Memory B cell (primary cell): ENCODE measurements at regions not wholly inside any gene's neighbourhood (a gene's known extent, or its start where the extent isn't known, plus 50 kb on each side); places are given as distances from the start of the nearest gene placed in this dataset.

Experiments used
- ATAC-seq: fragments of 150-1000 bp; cut with Tn5 transposase; 2 replicates; pipeline ENCODE4 v1.10.0; 2021; ENCODE audit warnings: low read depth, mild to moderate bottlenecking, moderate library complexity
- DNase-seq, 2 donors: peaks; one replicate each; pipeline ENCODE4 v3.0.0; 2022; ENCODE audit warnings: low spot score in 2 of 2
- H3K27ac Mint-ChIP-seq: one replicate; pipeline ENCODE4 v1.8.0; 2022; ENCODE audit warnings: mild to moderate bottlenecking, moderate library complexity, mixed read lengths
- H3K27me3 Mint-ChIP-seq: one replicate; pipeline ENCODE4 v1.8.0; 2022; ENCODE audit warnings: mixed read lengths
- H3K36me3 Mint-ChIP-seq: one replicate; pipeline ENCODE4 v1.8.0; 2022; ENCODE audit warnings: mild to moderate bottlenecking, mixed read lengths
- H3K4me1 Mint-ChIP-seq: one replicate; pipeline ENCODE4 v1.8.0; 2022; ENCODE audit warnings: mixed read lengths
- H3K4me3 Mint-ChIP-seq: one replicate; pipeline ENCODE4 v1.8.0; 2022; ENCODE audit warnings: mild to moderate bottlenecking, moderate library complexity, mixed read lengths
- H3K9me3 Mint-ChIP-seq: one replicate; pipeline ENCODE4 v1.8.0; 2022; ENCODE audit warnings: mixed read lengths

DNA sequence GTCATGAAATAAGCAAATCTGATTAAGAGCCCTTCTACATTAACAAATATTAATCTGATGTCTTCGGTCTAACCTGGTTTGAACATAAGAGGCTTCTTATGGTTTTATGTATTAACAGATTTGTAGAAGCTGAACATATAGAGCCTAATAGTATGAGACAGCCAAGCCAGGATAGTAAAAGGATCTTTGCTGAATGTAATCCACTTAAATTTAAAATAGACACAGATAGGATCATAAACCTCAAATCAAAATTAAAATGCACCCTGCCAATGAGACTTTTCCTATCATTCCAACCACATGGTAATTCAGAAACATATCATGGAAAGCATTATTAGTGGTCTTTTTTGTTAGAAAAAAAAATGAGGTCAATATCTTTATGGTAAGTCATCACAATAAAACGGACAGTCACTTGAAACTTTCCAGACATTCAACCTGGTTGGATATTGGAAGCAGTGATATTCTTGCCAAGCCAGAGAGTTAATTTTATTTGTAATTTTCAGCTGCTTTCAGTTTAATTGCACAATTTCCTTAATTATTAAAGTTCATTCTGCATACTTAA lies 606.9 kb upstream of the SALL1 start:
- no peak for DNase-seq
- H3K36me3 Mint-ChIP-seq: no peaks in the 10 kb centered on the region
- no peak overlapping the region for H3K4me3 Mint-ChIP-seq
- H3K27ac Mint-ChIP-seq: no peak overlapping the region
- peaks cover 2% of the 10 kb centered on the region for H3K27me3 Mint-ChIP-seq
- peaks cover 1% of the 10 kb centered on the region for H3K9me3 Mint-ChIP-seq
- no peak for ATAC-seq
- H3K4me1 Mint-ChIP-seq: no peaks in the 10 kb centered on the region

DNA sequence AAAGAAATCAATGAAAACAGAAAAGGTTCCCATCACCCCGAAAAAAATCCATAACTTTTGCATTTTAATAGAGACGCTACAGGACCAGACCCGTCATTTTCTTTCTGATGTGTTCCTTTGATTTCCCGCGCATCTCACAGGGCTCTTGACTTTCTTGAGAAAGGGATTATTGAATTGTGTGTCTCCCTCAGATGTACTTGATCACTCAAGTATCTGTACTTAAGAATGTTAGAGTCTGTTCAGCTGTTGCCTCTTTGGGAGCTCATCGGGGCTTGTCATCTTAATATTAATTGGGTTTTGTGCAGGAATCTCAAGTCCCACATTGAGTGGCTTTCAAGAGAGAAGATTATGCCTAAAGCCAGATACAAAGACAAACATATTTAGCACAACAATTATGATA lies 606.4 kb upstream of the SALL1 start:
- H3K9me3 Mint-ChIP-seq: peaks cover 1% of the 10 kb centered on the region
- no peak for DNase-seq
- H3K27ac Mint-ChIP-seq: no peak overlapping the region
- no peaks in the 10 kb centered on the region for H3K36me3 Mint-ChIP-seq
- peaks cover 2% of the 10 kb centered on the region for H3K27me3 Mint-ChIP-seq
- H3K4me3 Mint-ChIP-seq: no peak overlapping the region
- no peak for ATAC-seq
- no peaks in the 10 kb centered on the region for H3K4me1 Mint-ChIP-seq

GRCh38 chr16:51757124-51757470 lies 606.0 kb upstream of the SALL1 start:
- Mint-ChIP-seq H3K27ac (no peak overlapping the region), H3K4me1 (no peaks in the 10 kb centered on the region), H3K27me3 (peaks cover 2% of the 10 kb centered on the region), H3K36me3 (no peaks in the 10 kb centered on the region), H3K4me3 (no peak overlapping the region), H3K9me3 (peaks cover 1% of the 10 kb centered on the region)
- no peak for ATAC-seq
- DNase-seq: no peak

- ATAC-seq (no peak), DNase-seq (no peak)
- no peaks in the 10 kb centered on the region for H3K4me1 Mint-ChIP-seq
- no peak overlapping the region for H3K27ac Mint-ChIP-seq
- no peaks in the 10 kb centered on the region for H3K36me3 Mint-ChIP-seq
- H3K4me3 Mint-ChIP-seq: no peak overlapping the region
- peaks cover under 1% of the 10 kb centered on the region for H3K9me3 Mint-ChIP-seq
- peaks cover under 1% of the 10 kb centered on the region for H3K27me3 Mint-ChIP-seq
These were observed 605.5 kb upstream of the SALL1 start for GRCh38 chr16:51756447-51757123.

- H3K9me3 Mint-ChIP-seq: no peaks in the 10 kb centered on the region
- no peak for ATAC-seq
- H3K4me3 Mint-ChIP-seq: no peak overlapping the region
- H3K36me3 Mint-ChIP-seq: no peaks in the 10 kb centered on the region
- no peaks in the 10 kb centered on the region for H3K27me3 Mint-ChIP-seq
- H3K27ac Mint-ChIP-seq: no peak overlapping the region
- no peaks in the 10 kb centered on the region for H3K4me1 Mint-ChIP-seq
- DNase-seq: no peak
These were observed 604.7 kb upstream of the SALL1 start for GRCh38 chr16:51755577-51756355.

DNA sequence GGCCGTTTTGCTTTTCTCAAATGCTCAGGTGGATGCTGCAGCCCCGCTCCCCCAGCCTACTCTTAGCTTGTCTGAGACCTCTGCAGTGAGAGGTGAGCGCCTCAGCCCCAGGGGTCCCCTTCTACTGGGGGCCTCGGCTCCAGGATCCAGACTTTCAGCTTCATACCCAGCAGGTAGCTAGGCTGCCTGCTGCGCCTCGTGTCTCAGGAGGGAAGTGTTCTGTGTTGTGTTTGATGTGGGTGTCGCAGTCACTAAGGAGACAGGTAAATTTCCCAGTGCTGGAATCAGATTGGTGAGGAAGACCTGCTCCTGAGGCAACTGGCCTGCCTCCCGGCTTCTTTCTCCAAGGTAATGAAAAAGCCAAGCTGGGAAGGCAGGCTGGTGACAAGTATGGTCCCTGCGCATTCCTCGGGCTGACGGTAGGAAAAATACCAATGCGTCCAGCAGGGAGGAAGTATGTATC lies 604.0 kb upstream of the SALL1 start:
- Mint-ChIP-seq H3K9me3 (no peaks in the 10 kb centered on the region), H3K27ac (no peak overlapping the region), H3K36me3 (no peaks in the 10 kb centered on the region), H3K27me3 (no peaks in the 10 kb centered on the region), H3K4me3 (no peak overlapping the region), H3K4me1 (no peaks in the 10 kb centered on the region)
- ATAC-seq: no peak
- DNase-seq: no peak

DNA sequence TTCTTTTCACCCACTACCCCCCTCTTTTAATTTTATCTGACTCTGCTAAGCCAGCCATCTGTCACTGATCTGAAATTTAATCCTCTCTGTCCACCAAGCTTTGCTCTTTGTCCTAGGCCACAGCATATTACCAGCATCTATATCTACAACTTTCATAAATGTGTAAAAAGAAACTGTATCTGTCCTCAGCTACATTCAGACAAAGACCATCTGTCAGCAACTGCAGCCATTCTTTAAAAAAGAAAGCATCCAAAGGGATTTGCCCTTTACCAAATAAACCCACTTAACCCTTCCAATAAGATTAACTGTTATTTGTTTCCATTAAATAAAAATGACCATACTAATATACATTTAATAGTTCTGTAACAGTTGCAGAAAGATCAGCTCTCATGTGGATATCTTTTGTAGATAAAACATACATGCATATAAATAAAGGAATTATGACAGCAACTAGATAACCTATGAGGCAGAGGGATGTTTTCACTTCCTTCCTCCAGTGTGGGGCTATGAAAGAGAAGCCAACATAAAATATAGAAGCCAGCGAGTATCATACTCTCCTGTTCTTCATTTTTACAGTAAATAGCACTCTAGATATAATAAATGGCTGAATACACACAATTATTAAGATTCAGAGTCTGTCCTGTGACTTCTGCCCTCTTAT lies 602.5 kb upstream of the SALL1 start:
- H3K4me3 Mint-ChIP-seq: no peak overlapping the region
- H3K36me3 Mint-ChIP-seq: no peaks in the 10 kb centered on the region
- H3K9me3 Mint-ChIP-seq: no peaks in the 10 kb centered on the region
- H3K27me3 Mint-ChIP-seq: no peaks in the 10 kb centered on the region
- no peak overlapping the region for H3K27ac Mint-ChIP-seq
- H3K4me1 Mint-ChIP-seq: no peaks in the 10 kb centered on the region
- no peak for DNase-seq
- no peak for ATAC-seq

DNA sequence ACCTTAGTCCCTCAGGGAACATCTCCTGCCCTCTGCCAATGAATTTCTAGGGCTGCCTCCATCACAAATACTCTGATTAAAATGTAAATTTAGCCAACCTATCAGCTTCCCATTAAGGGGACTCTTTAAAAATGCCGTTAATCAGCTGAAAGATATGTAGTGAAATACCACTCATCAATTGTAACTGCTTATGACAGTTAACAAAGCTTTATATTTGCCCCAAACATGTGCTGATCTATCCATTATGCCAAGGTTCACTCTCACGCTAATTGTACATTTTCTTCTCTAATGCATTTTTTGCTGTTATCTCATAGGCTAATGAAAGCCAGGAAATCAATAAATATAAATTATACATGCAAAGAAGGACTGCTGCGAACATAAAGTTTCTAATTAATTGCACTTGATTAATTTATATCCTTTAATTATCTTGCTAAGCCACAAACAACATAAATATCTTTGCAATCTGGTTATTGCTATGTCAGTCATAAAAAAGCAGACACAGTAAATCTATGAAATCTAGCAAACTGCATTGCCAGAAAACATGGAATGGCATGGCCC lies 601.4 kb upstream of the SALL1 start:
- H3K27ac Mint-ChIP-seq: no peak overlapping the region
- no peaks in the 10 kb centered on the region for H3K4me1 Mint-ChIP-seq
- no peak for DNase-seq
- ATAC-seq: no peak
- H3K36me3 Mint-ChIP-seq: no peaks in the 10 kb centered on the region
- no peak overlapping the region for H3K4me3 Mint-ChIP-seq
- H3K9me3 Mint-ChIP-seq: no peaks in the 10 kb centered on the region
- H3K27me3 Mint-ChIP-seq: no peaks in the 10 kb centered on the region

- DNase-seq (no peak), ATAC-seq (no peak)
- Mint-ChIP-seq H3K27me3 (no peaks in the 10 kb centered on the region), H3K4me3 (no peak overlapping the region), H3K9me3 (peaks cover 3% of the 10 kb centered on the region), H3K36me3 (no peaks in the 10 kb centered on the region), H3K4me1 (no peaks in the 10 kb centered on the region), H3K27ac (no peak overlapping the region)
These were observed 596.3 kb upstream of the SALL1 start for GRCh38 chr16:51747329-51747728.

- Mint-ChIP-seq H3K9me3 (peaks cover 4% of the 10 kb centered on the region), H3K27me3 (no peaks in the 10 kb centered on the region), H3K36me3 (no peaks in the 10 kb centered on the region), H3K4me3 (no peak overlapping the region), H3K4me1 (no peaks in the 10 kb centered on the region), H3K27ac (no peak overlapping the region)
- ATAC-seq (no peak), DNase-seq (no peak)
These were observed 583.1 kb upstream of the SALL1 start for GRCh38 chr16:51734220-51734619.

DNA sequence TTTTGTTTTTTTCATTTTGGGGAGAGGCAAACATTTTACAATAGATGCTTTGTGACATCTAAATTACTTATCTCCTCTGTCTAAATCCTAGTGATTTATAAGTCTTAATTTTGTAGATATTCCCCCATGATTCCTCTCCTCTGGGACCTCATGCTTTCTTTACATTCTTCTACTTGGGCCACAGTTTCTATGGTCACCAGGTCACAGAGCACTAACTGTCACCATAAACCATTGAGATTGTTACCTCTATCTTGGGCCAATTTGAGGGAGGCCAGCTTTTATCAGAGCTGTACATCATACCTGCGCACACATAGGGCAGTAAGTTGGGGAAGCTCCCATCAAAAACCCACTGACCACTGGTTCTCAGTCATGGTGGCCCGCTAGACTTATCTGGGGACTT lies 582.1 kb upstream of the SALL1 start:
- Mint-ChIP-seq H3K9me3 (peaks cover 4% of the 10 kb centered on the region), H3K4me3 (no peak overlapping the region), H3K36me3 (no peaks in the 10 kb centered on the region), H3K4me1 (no peaks in the 10 kb centered on the region), H3K27me3 (no peaks in the 10 kb centered on the region), H3K27ac (no peak overlapping the region)
- ATAC-seq: no peak
- no peak for DNase-seq

GRCh38 chr16:51731160-51731559 lies 580.1 kb upstream of the SALL1 start:
- ATAC-seq: no peak
- Mint-ChIP-seq H3K9me3 (peaks cover 9% of the 10 kb centered on the region), H3K27ac (no peak overlapping the region), H3K4me1 (no peaks in the 10 kb centered on the region), H3K4me3 (no peak overlapping the region), H3K27me3 (no peaks in the 10 kb centered on the region), H3K36me3 (no peaks in the 10 kb centered on the region)
- no peak for DNase-seq

GRCh38 chr16:51723036-51723724 lies 572.1 kb upstream of the SALL1 start:
- H3K36me3 Mint-ChIP-seq: no peaks in the 10 kb centered on the region
- H3K27ac Mint-ChIP-seq: no peak overlapping the region
- H3K4me3 Mint-ChIP-seq: no peak overlapping the region
- DNase-seq: no peak
- ATAC-seq: no peak
- H3K27me3 Mint-ChIP-seq: no peaks in the 10 kb centered on the region
- H3K9me3 Mint-ChIP-seq: peaks cover 9% of the 10 kb centered on the region
- H3K4me1 Mint-ChIP-seq: no peaks in the 10 kb centered on the region
